NB4 (cell line): ENCODE measurements at regions not wholly inside any gene's neighbourhood (a gene's known extent, or its start where the extent isn't known, plus 50 kb on each side); places are given as distances from the start of the nearest gene placed in this dataset.

Experiments
- CTCF ChIP-seq: IDR thresholded peaks from one replicate; pipeline ENCODE4 v1.5.1; 2012; ENCODE audit warnings: low read depth, low read length
- POLR2A ChIP-seq: IDR thresholded peaks from 2 replicates; pipeline ENCODE4 v1.6.1; 2011; ENCODE audit warnings: mild to moderate bottlenecking; ENCODE audit not compliant: insufficient read length; ENCODE audit errors: extremely low read depth

- TF ChIP-seq CTCF (no peak), POLR2A (no peak)
Observed at GRCh38 chr4:23945451-23946017, 55.7 kb upstream of the PPARGC1A start.
